ENCODE measurements at regions not wholly inside any gene's neighbourhood (a gene's known extent, or its start where the extent isn't known, plus 50 kb on each side); places are given as distances from the start of the nearest gene placed in this dataset.
"Not testable (repeated sequence)": the region's sequence is repeated elsewhere in the genome, so short reads cannot be mapped to it uniquely, and the experiment has no call there.

- no peak for DNase-seq
Observed at GRCh38 chr14:89485264-89485663, 68.2 kb upstream of the FOXN3 start.

DNA sequence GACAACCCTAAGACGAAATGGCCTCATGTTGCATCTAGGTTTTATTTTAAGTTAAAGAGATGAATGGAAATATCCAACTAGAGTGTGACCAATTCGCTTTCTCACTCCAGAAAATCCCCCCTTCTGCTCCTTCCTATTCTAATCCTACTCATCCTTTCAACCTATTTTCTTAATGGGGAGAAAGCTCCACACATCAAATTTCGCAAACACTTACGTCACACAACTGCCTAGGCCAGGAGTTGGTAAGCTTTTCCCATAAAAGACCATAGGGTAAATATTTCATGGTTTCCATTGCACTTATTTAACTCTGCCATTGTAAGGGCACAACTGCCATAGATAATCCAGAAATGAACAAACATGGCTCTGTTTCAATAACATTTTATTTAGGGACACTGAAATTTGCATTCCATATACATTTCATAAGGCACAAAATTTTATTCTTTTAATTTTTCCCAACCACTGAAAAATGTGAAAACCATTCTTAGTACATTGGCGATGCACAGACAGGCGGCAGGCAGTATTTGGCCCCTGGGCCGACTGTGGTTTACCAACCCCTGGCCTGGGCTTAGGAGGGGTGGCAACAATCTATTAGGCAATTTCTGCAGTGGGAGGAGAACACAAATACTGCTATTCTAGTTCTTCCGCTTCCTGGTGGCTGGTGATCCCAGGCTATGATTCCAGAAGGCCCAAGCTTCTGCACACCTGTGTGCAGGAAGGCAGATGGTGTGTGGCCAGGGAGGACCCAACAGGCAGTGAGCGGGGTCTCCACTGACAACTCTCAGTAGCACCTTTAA lies 67.2 kb upstream of the FOXN3 start:
- DNase-seq: no peak

DNA sequence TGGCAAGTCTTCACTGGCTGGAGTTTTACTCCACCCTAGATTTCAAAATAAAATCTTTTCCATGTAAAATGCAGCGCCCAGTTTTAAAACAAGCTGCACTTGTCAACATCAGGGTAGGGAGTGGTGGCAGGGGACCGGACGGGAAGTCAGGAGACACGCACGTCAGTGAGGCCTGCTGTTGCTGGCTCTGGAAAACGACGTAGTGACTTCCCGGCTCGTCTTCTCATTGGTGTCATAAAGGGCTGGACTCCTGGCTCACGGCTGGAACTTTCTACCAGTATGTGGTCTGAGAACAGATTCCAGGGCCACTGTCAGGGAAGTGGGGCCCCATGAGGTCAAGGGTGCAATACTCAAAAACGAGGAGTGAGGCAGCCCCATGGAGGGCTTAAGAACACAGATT lies 64.2 kb upstream of the FOXN3 start:
- DNase-seq: no peak

GRCh38 chr14:89480278-89480677 lies 63.2 kb upstream of the FOXN3 start:
- DNase-seq: no peak

DNA sequence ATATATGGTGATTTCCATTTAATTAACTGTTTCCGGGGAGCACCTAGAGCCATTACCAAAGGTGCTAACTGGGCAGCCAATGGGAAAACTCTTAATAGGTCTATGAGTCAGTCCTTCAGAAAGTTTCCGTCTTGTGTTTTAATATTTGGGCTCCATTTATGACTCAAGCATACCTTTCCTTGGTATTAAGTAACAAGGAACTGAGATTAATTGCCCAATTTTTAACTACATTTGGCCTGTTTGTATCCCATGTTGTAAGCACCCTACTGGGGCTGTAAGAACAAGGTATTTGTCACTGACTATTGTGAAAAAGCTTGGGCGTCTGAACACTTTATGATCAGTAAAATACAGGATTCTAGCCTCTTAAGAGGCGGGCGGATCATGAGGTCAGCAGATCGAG lies 62.8 kb upstream of the FOXN3 start:
- no peak for DNase-seq

DNA sequence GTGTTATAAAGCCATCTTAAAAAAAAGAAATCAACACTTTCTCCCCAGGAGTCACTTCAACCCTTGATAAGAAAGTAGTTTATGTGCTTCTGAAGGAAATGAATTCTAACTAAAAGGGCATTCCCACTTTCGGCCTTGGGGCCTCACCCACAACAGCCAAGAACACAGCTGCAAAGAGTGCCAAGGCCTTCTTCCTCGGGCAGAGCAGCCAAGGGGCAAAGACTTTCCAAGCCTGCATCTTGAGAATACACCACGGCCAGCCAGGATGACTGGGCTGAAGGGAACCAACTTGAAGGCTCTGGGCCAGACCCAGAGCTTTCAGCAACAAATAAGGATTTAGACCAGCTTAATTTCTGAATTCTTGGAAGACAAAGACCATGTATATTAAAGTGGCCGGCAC lies 60.4 kb upstream of the FOXN3 start:
- DNase-seq: no peak

DNA sequence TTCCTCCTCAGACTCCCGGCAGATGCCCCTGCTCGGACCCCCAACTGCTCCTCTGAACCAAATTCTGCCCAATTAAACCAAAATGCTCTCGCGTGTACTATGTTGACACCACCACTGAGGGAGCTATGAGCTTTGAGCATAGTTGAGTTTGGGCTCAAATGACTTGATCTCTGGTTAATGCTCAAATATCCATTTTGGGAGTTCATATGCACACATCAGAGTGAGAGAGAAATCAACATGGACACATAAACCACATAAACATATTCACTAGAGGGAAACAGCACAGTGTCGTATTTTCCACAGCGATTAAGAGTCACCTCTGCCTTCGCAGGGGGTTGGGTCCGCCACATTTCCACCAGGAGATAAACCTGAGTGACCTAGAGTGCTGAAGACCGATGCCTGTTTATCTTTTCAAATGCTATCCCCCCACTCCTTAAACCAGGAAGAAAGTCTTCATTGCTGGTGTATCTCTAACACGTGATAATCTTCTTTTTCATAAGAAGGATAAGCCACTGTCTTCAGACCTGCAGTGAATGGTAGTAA lies 59.4 kb upstream of the FOXN3 start:
- no peak for DNase-seq

- DNase-seq: no peak
Observed at GRCh38 chr14:89474464-89474863, 57.4 kb upstream of the FOXN3 start.

GRCh38 chr14:89473989-89474388 lies 57.0 kb upstream of the FOXN3 start:
- no peak for DNase-seq

GRCh38 chr14:89473569-89473968 lies 56.5 kb upstream of the FOXN3 start:
- DNase-seq: no peak

DNA sequence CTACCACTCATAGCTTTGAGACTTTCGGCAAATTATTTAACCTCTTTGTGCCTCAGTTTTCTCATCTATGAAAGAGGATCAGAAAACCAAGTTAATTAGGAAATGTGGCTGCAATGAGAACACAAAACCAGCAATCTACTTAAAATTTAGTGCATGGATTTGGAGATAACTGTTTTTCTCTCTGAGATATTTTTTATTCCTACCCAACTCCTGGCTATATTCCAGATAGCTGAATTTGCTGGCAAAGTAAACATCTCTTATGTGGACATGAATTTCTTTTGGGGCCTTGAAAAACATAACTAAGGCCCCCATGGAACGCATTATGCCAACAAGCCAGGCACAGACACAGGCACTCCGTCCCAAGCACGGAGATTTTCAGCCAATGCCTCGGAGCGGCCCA lies 53.4 kb upstream of the FOXN3 start:
- no peak for DNase-seq

DNA sequence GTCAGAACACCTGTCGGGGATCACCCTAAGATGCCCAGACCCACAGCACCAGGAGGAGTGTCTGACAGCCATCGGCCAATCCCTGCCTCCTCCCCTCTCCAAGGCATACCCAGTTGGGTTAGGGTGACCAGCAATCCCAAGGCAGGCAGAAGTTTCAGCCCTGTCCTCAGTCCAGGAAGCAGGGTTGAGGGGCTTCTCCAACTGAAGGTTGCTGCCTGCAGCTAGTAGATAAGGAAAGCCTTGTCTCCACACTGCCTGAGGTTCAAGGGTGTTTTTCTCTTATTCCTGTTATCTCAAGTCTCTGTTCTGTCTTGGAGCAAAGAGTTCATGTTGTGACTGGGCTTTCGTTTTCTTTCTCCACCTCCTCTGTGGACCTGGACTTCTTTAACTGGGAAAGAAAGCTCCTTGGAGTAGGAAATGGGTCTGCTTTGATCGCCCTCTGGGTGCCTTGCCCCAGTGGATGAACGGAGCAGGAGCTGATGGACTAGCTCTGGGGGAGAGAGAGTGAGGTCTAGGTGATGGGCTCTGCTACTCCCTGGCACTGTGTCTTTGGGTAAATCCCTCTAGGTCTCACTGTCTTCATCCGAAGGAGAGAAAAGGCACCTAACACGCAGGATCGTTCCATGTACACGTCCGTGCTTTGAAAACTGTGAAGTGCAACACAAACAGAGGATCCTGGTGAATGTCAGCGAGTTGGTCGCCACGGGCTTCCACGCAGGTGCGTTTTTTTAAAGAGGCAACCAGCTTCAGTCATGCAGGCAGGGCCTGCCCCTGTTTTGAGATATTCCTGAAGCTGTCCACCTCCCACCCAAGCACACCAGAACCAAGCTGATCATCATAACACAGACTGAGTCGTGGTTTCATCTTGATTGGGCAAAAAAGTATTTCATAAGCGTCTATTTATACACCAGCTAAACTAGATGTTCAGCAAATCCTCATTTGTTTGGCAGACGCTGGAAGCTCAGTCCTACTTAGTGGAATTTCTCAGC lies 52.5 kb upstream of the FOXN3 start:
- DNase-seq: no peak

DNA sequence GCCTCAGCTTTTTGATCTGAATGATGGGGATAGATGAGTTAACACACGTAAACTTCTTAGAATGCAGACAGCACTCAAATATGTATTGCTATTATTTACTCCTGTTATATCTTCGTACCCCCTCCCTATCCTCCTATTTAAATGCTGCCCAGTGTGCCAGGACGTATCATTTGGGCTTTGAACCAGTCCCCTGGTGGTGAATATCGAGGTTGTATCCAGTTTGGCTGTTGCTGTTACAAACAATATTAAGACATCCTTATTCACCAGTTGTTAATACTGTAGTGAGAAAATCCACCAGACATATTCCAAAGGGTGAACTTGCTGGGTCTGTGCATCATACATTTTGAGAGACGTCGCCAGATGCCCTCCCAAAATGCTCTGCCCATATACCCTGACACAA lies 51.5 kb upstream of the FOXN3 start:
- no peak for DNase-seq

- not testable (repeated sequence) for DNase-seq
Observed at GRCh38 chr14:89468030-89468429, 51.0 kb upstream of the FOXN3 start.

GRCh38 chr14:89466944-89467343 lies 49.9 kb upstream of the FOXN3 start:
- no peak for DNase-seq
